GM21619 (cell line): ENCODE measurements at regions not wholly inside any gene's neighbourhood (a gene's known extent, or its start where the extent isn't known, plus 50 kb on each side); places are given as distances from the start of the nearest gene placed in this dataset.

Experiments used
- ATAC-seq: cut with Tn5 transposase; IDR thresholded peaks from one replicate; pipeline ENCODE4 v1.9.1; 2021; ENCODE audit not compliant: unreplicated experiment

- ATAC-seq: no peak
Observed at GRCh38 chr13:74683411-74683810, 549.2 kb upstream of the KLF12 start.

DNA sequence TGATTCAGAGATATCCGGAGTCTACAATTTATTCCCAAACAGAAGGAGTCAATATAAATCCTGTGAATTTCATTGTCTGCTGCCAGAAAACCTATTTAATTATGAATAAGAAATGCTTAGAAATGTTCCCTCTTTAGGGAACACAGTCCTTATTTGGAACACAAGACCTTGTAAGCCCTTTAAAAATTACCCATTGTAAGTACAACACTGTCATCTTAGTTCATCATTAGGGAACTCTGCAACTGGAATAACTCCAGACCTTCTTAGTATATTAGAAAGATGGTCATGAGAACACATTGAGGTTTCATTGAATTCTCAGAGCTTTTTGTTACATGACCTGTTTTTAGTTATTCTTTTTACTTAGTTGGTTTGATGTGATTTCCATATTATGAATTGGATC is 548.5 kb upstream of the KLF12 start:
- ATAC-seq: no peak

- no peak for ATAC-seq
Observed at GRCh38 chr13:74681891-74682290, 547.7 kb upstream of the KLF12 start.

GRCh38 chr13:74678308-74678965 is 544.2 kb upstream of the KLF12 start:
- ATAC-seq: no peak

DNA sequence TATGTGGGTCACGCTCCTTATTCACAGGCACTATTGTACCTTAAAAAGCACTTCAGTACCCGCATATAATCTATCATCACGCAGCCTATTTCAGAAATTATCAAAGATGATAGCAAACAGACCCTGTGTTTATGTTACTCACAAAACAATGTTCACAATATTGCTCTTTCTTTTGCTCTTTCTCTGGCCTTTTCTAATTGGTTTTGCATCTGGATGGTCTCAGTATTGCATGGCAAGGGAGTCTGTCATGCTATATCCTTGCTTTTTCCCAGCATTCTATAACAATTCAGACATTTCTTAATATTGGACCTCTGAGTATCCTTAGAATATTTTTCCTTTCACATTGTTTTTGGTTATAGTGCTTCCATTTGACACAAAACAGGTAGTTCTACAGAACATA is 541.8 kb upstream of the KLF12 start:
- no peak for ATAC-seq

- ATAC-seq: no peak
Observed at GRCh38 chr13:74675182-74675581, 541.0 kb upstream of the KLF12 start.

DNA sequence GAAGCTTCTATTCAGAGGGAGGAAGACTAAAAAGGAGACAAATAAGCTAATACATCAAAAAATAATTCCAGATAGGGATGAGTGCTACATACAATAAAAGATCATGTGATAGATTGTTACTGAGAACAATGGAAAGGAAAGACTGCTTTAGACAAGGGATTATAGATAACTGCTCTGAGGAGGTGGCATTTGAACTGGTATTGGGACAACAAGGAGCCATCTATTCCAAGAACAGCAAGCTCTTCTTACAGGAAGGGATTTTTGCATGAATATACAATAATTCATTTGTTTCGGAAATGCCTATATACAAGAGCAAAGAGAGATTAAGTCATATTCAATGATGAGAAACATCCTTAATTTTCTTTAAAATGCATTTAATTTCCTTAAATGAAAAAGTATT is 540.5 kb upstream of the KLF12 start:
- ATAC-seq: no peak

DNA sequence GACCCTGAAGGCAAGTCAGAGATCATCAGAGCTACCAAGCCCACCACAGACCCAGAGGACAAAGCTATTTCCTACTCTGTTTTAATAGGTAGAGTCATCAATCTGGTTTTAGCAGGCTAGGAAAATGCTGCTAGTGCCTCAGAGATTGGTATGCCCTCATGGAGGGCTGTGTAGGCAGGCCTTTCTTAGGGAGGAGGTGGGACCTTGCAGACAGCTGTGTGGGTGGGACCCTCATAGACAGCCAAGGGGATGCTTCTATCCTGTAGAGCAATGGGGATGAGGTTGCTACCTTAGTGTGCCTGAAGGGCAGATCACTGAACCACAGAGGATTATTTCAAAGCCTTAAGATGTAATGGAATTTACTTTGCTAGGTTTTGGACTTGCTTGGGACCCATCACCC is 534.9 kb upstream of the KLF12 start:
- ATAC-seq: no peak

GRCh38 chr13:74667656-74668203 is 533.5 kb upstream of the KLF12 start:
- no peak for ATAC-seq

GRCh38 chr13:74662905-74663304 is 528.7 kb upstream of the KLF12 start:
- no peak for ATAC-seq

DNA sequence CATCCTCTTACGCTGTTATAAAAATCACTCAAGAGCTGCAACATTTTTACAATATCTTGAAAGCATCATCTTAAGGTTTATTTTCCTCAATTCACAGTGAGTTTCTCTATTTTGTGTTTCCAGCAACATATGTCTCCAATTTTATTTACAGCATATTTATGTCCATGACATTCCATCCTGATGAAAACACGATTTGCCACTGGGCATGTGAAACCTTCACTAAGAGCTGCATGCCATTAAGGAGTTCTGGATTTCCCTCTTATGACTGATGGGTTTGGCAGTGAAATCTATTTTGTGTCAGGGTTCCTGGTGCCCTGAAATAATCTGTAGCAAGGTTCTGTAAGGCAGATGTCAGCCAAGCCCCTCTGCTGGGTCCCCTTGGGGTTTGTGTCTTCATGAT is 527.6 kb upstream of the KLF12 start:
- ATAC-seq: no peak

DNA sequence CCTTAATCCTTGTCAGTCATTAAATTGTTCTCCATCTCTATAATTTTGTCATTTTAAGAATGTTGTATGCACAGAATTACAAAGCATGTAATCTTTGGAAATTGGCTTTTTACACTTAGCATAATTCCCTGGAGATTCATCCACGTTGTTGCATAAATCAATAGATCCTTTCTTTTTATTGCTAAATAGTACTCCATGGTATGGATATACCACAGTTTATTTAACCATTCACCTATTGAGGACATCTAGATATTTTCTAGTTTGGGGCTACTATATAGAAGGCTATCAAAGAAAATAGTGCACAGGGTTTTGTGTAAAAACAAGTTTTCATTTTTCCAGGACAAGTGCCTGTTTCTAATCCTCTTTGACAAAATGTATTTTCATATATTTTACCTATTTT is 523.6 kb upstream of the KLF12 start:
- ATAC-seq: no peak

DNA sequence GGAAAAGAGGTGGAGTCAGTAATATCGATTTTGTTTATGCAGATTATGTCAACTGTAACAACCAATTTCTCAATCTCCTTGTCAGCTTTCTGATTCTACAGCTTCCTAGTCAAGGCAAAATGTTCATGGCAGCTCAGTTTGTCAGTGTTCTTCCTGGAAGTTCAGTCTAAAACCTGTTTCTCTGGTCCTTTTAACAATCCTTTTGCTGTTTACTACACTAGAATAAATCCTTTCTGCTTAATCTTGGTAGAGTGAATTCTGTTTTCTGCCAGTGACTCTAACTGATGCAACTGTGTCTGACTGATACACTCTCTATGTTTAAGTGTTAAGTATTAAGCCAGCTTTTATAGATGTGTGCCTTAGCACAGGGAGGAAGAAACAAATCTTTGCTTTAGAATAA is 516.9 kb upstream of the KLF12 start:
- ATAC-seq: no peak

DNA sequence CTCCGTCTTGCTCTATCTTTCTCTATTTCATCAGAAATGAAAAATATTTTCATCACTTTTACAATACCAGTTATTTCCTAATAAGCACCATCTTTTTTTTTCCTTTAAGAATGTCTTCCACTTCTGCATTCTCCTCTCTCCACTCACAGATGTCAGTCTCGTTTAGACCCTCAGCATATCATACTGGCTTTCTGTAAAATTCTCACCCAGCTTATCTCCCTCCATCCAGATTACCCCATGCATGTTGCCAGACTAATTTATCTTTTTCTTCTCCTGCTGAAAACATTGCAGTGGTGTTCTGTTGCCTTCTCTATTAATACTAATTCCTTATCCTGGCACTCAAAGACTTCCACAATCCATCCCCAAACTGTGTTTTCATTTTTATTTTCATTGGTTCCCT is 513.8 kb upstream of the KLF12 start:
- no peak for ATAC-seq

DNA sequence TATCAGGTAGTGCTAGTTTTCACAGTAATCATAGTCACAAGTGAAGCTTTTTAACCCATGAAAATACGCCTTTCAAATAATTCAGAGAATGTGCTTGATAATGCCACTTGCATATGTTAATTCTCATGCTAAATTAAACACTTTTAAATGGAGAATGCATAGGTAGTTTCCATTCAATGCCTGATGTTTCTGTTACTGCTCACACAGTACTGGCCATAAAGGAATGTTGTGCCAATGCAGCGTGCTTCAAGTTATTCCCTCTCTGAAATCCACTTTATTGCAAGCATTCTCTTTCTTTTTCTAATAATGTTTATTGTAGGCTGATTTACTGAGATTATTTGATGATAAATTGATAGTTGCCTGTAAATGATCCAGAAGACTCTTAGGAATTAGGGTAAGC is 513.0 kb upstream of the KLF12 start:
- no peak for ATAC-seq

GRCh38 chr13:74646091-74646490 is 511.9 kb upstream of the KLF12 start:
- ATAC-seq: no peak

GRCh38 chr13:74645586-74645985 is 511.4 kb upstream of the KLF12 start:
- ATAC-seq: no peak

DNA sequence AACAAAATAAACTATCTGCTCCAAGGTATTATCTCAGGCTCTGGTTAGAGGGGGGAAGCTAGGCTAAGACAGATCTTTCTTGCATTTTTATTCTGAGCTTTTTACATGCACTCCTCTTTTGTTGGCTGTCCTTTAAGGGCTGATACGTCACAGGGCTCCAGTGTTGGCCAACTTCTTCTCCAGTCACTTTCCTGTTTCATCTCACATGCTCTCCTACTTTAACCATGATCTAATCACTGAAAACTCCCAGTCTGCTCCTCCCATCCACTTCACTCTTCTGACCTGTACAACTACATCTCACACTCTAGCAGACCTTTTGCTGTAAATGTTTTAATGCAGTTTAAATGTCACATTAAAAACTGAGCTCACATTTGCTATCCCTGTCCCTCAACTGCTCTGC is 510.0 kb upstream of the KLF12 start:
- no peak for ATAC-seq

DNA sequence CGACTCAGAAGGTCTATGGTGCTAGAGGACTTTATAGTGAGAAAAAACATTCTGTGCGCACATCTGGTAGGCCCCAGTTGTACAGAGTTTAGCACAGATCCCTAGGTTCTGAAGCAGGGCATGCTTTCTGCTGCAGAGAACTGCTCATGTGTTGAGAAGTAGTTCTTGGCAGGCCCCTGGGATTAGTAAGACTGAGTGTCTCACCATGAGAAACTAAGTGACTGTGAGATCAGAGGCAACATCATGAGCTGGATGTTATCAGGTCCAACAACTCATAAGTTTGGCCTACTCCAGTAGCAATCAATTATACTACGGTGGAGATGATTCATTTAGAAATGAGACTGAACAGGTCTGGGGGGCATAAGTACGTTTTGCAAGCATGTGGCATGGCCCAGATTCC is 507.4 kb upstream of the KLF12 start:
- ATAC-seq: no peak

DNA sequence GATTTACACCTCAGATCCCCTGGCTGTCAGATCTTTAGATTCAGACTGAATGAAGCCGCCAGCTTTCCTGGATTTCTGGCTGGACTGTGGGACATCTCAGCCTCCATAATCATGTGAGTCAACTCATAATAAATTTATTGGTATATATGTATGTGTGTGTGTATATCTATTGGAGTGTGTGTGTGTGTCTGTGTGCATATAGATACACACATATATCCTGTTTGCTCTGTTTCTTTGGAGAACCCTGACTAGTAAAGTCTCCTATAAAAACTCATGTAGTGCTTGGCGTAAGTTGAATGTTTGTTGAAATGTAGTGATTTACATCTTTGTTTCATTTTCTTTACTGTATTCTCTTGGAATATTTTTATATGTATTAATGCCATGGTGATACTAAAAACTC is 499.5 kb upstream of the KLF12 start:
- no peak for ATAC-seq

DNA sequence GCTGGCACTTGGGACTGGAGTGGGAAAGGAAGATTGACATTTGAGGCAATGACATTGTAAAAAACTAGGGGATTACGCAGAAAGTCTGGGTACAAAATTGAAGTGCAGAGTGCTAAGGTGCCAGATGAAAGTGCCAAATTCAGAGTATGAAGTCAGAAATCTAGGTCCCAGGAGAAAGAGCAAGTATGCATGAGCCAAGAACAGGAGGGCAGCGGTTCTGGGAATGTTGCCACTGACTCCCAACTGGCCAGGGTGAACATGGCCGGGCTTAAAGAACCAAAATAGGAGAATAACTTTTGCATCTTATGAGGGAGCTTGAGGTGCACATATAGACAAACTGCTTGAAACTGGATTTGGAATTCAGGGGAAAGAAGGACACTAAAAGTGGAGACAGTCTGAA is 495.8 kb upstream of the KLF12 start:
- no peak for ATAC-seq

DNA sequence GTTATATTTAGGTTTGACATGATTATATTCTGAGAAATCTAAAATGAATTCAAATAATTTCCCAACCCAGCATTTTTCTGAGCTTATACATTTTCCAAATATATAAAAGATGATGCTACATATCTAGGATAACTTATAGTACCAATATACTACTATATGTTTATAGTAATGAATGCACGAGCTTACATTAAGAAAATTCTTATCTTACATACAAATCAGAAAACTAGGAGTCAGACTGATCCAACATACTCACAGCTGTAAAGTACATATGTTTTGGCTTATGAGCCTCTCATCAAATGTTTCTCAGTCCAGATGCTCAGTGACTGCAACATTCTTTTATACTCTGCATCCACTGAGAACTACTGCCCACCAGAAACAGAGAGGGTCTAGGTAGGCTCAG is 491.3 kb upstream of the KLF12 start:
- ATAC-seq: no peak

DNA sequence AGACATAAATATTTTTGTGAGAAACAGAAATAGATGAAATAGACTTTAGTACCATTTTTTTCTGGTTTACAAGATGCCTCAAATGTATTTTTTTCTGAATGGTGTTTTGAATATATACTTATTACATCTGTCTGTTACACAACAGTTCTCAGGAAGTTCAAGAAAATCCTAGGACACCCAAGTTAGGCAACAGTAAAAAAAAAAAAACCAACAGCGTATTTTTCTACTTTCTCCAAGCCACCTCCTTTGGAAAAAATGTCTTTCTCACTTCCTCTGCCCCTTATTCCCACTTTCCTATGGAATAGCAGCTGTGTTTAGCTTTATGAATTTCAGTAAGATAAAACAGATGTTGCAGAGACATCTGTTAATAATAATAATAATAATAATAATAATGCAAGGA is 489.6 kb upstream of the KLF12 start:
- no peak for ATAC-seq
